Small intestine (tissue), 7 donors: ENCODE measurements at regions not wholly inside any gene's neighbourhood (a gene's known extent, or its start where the extent isn't known, plus 50 kb on each side); places are given as distances from the start of the nearest gene placed in this dataset.

Source experiments
- DNase-seq, 2 donors: peaks; one replicate each; pipeline versions ENCODE4 v3.0.0 to v3.0.0-alpha.2; 2013
- FAIRE-seq: peaks from 2 replicates; lab custom pipeline; 2012; peaks lifted over from hg19 to GRCh38; lab: Jason Lieb, UNC
- H3K27ac ChIP-seq, 3 donors: one replicate each; pipeline ENCODE4 v1.5.1; 2013; ENCODE audit warnings: low read length in 2 of 3, mild to moderate bottlenecking in 2 of 3, control low read depth in 1 of 3, inconsistent platforms in 1 of 3, low read depth in 1 of 3, moderate library complexity in 1 of 3
- H3K27me3 ChIP-seq, 3 donors: one replicate each; pipeline ENCODE4 v1.6.1; 2013; ENCODE audit warnings: low read length in 3 of 3, inconsistent platforms in 1 of 3; ENCODE audit not compliant: control insufficient read depth in 3 of 3, insufficient read depth in 3 of 3
- H3K36me3 ChIP-seq, 3 donors: one replicate each; pipeline ENCODE4 v1.6.1; 2013; ENCODE audit warnings: low read length in 3 of 3, inconsistent platforms in 1 of 3, low read depth in 1 of 3, mild to moderate bottlenecking in 1 of 3, moderate library complexity in 1 of 3; ENCODE audit not compliant: control insufficient read depth in 3 of 3, insufficient read depth in 2 of 3
- H3K4me1 ChIP-seq, 3 donors: one replicate each; pipeline ENCODE4 v1.6.1; 2013; ENCODE audit warnings: low read length in 2 of 3, inconsistent platforms in 1 of 3, low read depth in 1 of 3, mild to moderate bottlenecking in 1 of 3, moderate library complexity in 1 of 3; ENCODE audit not compliant: control insufficient read depth in 3 of 3, insufficient read depth in 2 of 3
- H3K4me3 ChIP-seq, 3 donors: one replicate each; pipeline ENCODE4 v1.5.1; 2013; ENCODE audit warnings: low read length in 3 of 3, control low read depth in 1 of 3, inconsistent platforms in 1 of 3, low read depth in 1 of 3, mild to moderate bottlenecking in 1 of 3, moderate library complexity in 1 of 3
- H3K9me3 ChIP-seq, 2 donors: one replicate each; pipeline ENCODE4 v1.6.1; 2013; ENCODE audit warnings: low read depth in 1 of 2, low read length in 1 of 2; ENCODE audit not compliant: control insufficient read depth in 2 of 2, insufficient read depth in 1 of 2
- WGBS, 3 donors: extraction: QIAGEN DNeasy Blood & Tissue Kit; methylation state at CpG; one replicate each; pipeline ENCODE4 v1.1.7; 2013; 5-methylcytosine and 5-hydroxymethylcytosine counted together
- donor health status: healthy with polysubstance abuse.
- donor health status: control.
- donor health status: control.
- donor health status: Bipolar disorder and iron deficiency.
- donor health status: healthy.

GRCh38 chr4:54571293-54572151 lies 86.2 kb upstream of the KIT start:
- H3K27ac ChIP-seq = no peak overlapping the region
- H3K4me3 ChIP-seq = no peak overlapping the region
- DNase-seq (no peak), FAIRE-seq (no peak)
- no peaks in the 10 kb centered on the region for H3K9me3 ChIP-seq
- H3K27me3 ChIP-seq = no peaks in the 10 kb centered on the region
- H3K4me1 ChIP-seq = peaks cover 0 to 3% (median 0%) of the 10 kb centered on the region in 3 donors
- 76 to 79% (median 77%) methylated on average over 12 of the region's 12 CpGs for WGBS, 3 donors
- no peaks in the 10 kb centered on the region for H3K36me3 ChIP-seq

- FAIRE-seq (no peak), DNase-seq (no peak)
- no peak overlapping the region for H3K27ac ChIP-seq
- no peaks in the 10 kb centered on the region for H3K27me3 ChIP-seq
- H3K4me1 ChIP-seq = no peaks in the 10 kb centered on the region
- no peaks in the 10 kb centered on the region for H3K9me3 ChIP-seq
- no peaks in the 10 kb centered on the region for H3K36me3 ChIP-seq
- H3K4me3 ChIP-seq = no peak overlapping the region
Measured at GRCh38 chr4:54572152-54572542, 85.6 kb upstream of the KIT start.

- Histone ChIP-seq H3K4me3 (no peak overlapping the region), H3K27ac (no peak overlapping the region), H3K9me3 (no peaks in the 10 kb centered on the region), H3K4me1 (no peaks in the 10 kb centered on the region), H3K36me3 (no peaks in the 10 kb centered on the region), H3K27me3 (no peaks in the 10 kb centered on the region)
- 65 to 88% (median 75%) methylated on average over 1 of the region's 1 CpG for WGBS, 3 donors
- DNase-seq = no peak
- no peak for FAIRE-seq
Measured at GRCh38 chr4:54574500-54574899, 83.3 kb upstream of the KIT start.

GRCh38 chr4:54575919-54576318 lies 81.8 kb upstream of the KIT start:
- DNase-seq = no peak
- Histone ChIP-seq H3K27me3 (no peaks in the 10 kb centered on the region), H3K4me3 (no peak overlapping the region), H3K9me3 (no peaks in the 10 kb centered on the region), H3K4me1 (no peaks in the 10 kb centered on the region), H3K36me3 (no peaks in the 10 kb centered on the region), H3K27ac (no peak overlapping the region)
- FAIRE-seq = no peak
- WGBS, 3 donors = 82 to 87% (median 85%) methylated on average over 2 of the region's 2 CpGs

GRCh38 chr4:54581807-54582206 lies 76.0 kb upstream of the KIT start:
- Histone ChIP-seq H3K9me3 (no peaks in the 10 kb centered on the region), H3K4me1 (peaks cover 1 to 10% (median 2%) of the 10 kb centered on the region in 3 donors), H3K27me3 (no peaks in the 10 kb centered on the region), H3K36me3 (no peaks in the 10 kb centered on the region), H3K4me3 (no peak overlapping the region), H3K27ac (no peak overlapping the region)
- DNase-seq (no peak), FAIRE-seq (no peak)
- WGBS, 3 donors = 80 to 86% (median 85%) methylated on average over 2 of the region's 2 CpGs

GRCh38 chr4:54585321-54586000 lies 72.3 kb upstream of the KIT start:
- H3K27ac ChIP-seq = peak overlapping the region in 2 of 3 donors; percentile 15 to 52
- H3K9me3 ChIP-seq = no peaks in the 10 kb centered on the region
- peaks cover 2 to 17% (median 5%) of the 10 kb centered on the region in 3 donors for H3K4me1 ChIP-seq
- H3K27me3 ChIP-seq = no peaks in the 10 kb centered on the region
- no peak overlapping the region for H3K4me3 ChIP-seq
- DNase-seq = peak; percentile 23 to 65
- WGBS, 3 donors = 82 to 90% (median 82%) methylated on average over 8 of the region's 8 CpGs
- no peaks in the 10 kb centered on the region for H3K36me3 ChIP-seq
- FAIRE-seq = no peak

GRCh38 chr4:54586320-54586955 lies 71.3 kb upstream of the KIT start:
- DNase-seq (peak; percentile 87 to 93), FAIRE-seq (no peak)
- WGBS, 3 donors = 19 to 64% (median 31%) methylated on average over 5 of the region's 5 CpGs

GRCh38 chr4:54587107-54587891 lies 70.5 kb upstream of the KIT start:
- no peaks in the 10 kb centered on the region for H3K27me3 ChIP-seq
- peak overlapping the region in 2 of 3 donors; percentile 35 to 66 for H3K27ac ChIP-seq
- no peak overlapping the region for H3K4me3 ChIP-seq
- no peaks in the 10 kb centered on the region for H3K36me3 ChIP-seq
- no peaks in the 10 kb centered on the region for H3K9me3 ChIP-seq
- WGBS, 3 donors = 78 to 83% (median 80%) methylated on average over 2 of the region's 2 CpGs
- H3K4me1 ChIP-seq = peaks cover 2 to 17% (median 5%) of the 10 kb centered on the region in 3 donors
- no peak for DNase-seq
- FAIRE-seq = no peak

More at GRCh38 chr4:54586320-54586955, 71.3 kb upstream of the KIT start:
- Histone ChIP-seq H3K4me3 (no peak overlapping the region), H3K36me3 (no peaks in the 10 kb centered on the region), H3K27me3 (no peaks in the 10 kb centered on the region), H3K9me3 (no peaks in the 10 kb centered on the region), H3K27ac (peak overlapping the region in 2 of 3 donors; percentile 35 to 66), H3K4me1 (peaks cover 2 to 17% (median 5%) of the 10 kb centered on the region in 3 donors)
